Thyroid gland (tissue), 4 donors: ENCODE measurements at regions not wholly inside any gene's neighbourhood (a gene's known extent, or its start where the extent isn't known, plus 50 kb on each side); places are given as distances from the start of the nearest gene placed in this dataset.

Source experiments
- POLR2A ChIP-seq, 2 donors: fragments of 450-650 bp; IDR thresholded peaks; one replicate each; pipeline ENCODE4 v1.6.1; 2017; ENCODE audit warnings: antibody characterized with exemption in 2 of 2, mild to moderate bottlenecking in 2 of 2, moderate library complexity in 1 of 2
- TF ChIP-seq, protein P1 (sequence below), 6 experiments: fragments of 200-600 bp in 3 of 6; fragments of 450-650 bp in 3 of 6; sonication (generic) in 3 of 6; IDR thresholded peaks; one replicate each; pipeline ENCODE4 v1.5.1; 2016 to 2019; ENCODE audit warnings: antibody characterized with exemption in 6 of 6, mild to moderate bottlenecking in 2 of 6, inconsistent platforms in 1 of 6, moderate library complexity in 1 of 6

- no peak for TF ChIP-seq POLR2A (IDR thresholded peaks at IDR 0.05)
- TF ChIP-seq, protein P1, sequence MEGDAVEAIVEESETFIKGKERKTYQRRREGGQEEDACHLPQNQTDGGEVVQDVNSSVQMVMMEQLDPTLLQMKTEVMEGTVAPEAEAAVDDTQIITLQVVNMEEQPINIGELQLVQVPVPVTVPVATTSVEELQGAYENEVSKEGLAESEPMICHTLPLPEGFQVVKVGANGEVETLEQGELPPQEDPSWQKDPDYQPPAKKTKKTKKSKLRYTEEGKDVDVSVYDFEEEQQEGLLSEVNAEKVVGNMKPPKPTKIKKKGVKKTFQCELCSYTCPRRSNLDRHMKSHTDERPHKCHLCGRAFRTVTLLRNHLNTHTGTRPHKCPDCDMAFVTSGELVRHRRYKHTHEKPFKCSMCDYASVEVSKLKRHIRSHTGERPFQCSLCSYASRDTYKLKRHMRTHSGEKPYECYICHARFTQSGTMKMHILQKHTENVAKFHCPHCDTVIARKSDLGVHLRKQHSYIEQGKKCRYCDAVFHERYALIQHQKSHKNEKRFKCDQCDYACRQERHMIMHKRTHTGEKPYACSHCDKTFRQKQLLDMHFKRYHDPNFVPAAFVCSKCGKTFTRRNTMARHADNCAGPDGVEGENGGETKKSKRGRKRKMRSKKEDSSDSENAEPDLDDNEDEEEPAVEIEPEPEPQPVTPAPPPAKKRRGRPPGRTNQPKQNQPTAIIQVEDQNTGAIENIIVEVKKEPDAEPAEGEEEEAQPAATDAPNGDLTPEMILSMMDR (IDR thresholded peaks at IDR 0.05) = no peak
Observed at GRCh38 chr2:234865586-234865985, 86.2 kb upstream of the SH3BP4 start.
